ENCODE measurements at regions not wholly inside any gene's neighbourhood (a gene's known extent, or its start where the extent isn't known, plus 50 kb on each side); places are given as distances from the start of the nearest gene placed in this dataset.

DNA sequence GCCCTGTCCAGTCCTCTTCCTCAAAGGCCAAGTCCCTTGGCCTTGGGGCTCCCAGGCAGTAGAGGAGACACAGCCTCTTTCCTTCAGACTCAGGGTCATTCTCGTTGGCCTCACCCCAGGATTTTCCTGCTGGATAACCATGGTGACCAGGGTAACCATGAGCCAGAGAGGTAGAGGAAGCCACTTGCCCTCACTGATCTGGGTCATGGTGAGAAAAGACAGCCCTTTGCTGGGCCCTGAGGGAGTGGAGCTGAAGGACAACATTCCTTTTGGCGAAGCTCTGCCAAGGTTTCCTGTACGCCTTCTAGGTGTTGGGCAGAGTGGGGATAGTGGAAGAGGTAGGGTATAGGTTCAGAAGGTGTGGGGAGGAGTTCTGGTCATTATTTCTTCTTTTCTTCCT lies 53.1 kb upstream of the WNT4 start:
- DNase-seq (no peak), ATAC-seq (no peak)
- TF ChIP-seq, protein P1, sequence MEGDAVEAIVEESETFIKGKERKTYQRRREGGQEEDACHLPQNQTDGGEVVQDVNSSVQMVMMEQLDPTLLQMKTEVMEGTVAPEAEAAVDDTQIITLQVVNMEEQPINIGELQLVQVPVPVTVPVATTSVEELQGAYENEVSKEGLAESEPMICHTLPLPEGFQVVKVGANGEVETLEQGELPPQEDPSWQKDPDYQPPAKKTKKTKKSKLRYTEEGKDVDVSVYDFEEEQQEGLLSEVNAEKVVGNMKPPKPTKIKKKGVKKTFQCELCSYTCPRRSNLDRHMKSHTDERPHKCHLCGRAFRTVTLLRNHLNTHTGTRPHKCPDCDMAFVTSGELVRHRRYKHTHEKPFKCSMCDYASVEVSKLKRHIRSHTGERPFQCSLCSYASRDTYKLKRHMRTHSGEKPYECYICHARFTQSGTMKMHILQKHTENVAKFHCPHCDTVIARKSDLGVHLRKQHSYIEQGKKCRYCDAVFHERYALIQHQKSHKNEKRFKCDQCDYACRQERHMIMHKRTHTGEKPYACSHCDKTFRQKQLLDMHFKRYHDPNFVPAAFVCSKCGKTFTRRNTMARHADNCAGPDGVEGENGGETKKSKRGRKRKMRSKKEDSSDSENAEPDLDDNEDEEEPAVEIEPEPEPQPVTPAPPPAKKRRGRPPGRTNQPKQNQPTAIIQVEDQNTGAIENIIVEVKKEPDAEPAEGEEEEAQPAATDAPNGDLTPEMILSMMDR (IDR thresholded peaks at IDR 0.05) = no peak
- Histone ChIP-seq H3K4me1 (no peaks in the 10 kb centered on the region), H3K27me3 (peaks cover 0 to 30% (median 12%) of the 10 kb centered on the region in 7 donors), H3K4me3 (no peak overlapping the region), H3K27ac (no peak overlapping the region), H3K9me3 (peaks cover 0 to 5% (median 0%) of the 10 kb centered on the region in 11 donors), H3K36me3 (no peaks in the 10 kb centered on the region)
- WGBS, 2 donors = 65 to 75% methylated on average over 3 of the region's 3 CpGs
- intact Hi-C loops (cut with DNase I) = no loop called here

DNA sequence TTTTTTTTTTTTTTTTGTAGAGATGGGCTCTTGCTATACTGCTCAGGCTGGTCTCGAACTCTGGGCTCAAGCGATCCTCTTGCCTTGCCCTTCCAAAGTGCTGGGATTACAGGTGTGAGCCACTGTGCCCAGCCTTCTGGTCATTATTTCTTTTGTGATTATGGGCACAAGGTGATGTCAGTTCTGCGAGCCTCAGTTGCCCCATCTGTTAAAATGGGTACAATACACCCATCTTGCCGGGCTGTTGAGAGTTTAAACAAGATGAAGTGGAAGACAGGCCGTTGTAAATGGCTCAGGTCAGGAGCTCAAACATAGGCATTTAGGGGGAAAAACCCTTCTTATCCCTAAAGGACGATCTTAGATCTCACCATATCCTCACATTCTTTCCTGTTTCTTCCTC lies 53.7 kb upstream of the WNT4 start:
- DNase-seq = no peak
- ATAC-seq = no peak
- peaks cover 0 to 36% (median 12%) of the 10 kb centered on the region in 7 donors for H3K27me3 ChIP-seq
- no peaks in the 10 kb centered on the region for H3K4me1 ChIP-seq
- H3K27ac ChIP-seq = no peak overlapping the region
- TF ChIP-seq, protein P1 (IDR thresholded peaks at IDR 0.05) = no peak
- peaks cover 0 to 5% (median 0%) of the 10 kb centered on the region in 11 donors for H3K9me3 ChIP-seq
- 85 to 86% methylated on average over 6 of the region's 6 CpGs for WGBS, 2 donors
- no peak overlapping the region for H3K4me3 ChIP-seq
- intact Hi-C loops (cut with DNase I) = no loop called here
- no peaks in the 10 kb centered on the region for H3K36me3 ChIP-seq

DNA sequence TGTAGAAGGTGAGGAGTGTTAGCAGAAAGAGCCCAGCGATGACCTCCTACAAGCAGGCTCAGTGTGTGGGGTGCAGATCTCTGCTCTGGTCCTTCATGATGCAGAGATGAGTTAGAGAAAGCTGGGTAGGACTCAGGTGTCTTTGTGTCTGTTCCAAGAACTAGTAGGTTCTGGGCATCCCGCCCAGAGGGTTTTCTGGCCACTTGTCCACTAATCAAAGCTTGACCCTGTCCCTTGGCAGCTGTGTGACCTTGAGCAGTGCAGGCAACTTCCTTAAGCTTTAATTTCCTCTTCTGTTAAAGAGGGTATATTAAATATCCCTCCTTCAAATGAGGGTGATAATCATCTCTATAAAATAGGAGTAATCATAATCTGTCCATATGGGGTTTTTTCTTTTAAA lies 54.7 kb upstream of the WNT4 start:
- Histone ChIP-seq H3K4me1 (no peaks in the 10 kb centered on the region), H3K27me3 (peaks cover 0 to 40% (median 13%) of the 10 kb centered on the region in 7 donors), H3K4me3 (no peak overlapping the region), H3K9me3 (peaks cover 0 to 5% (median 0%) of the 10 kb centered on the region in 11 donors), H3K36me3 (no peaks in the 10 kb centered on the region), H3K27ac (no peak overlapping the region)
- intact Hi-C loops (cut with DNase I) = no loop called here
- WGBS, 2 donors = 87 to 88% methylated on average over 2 of the region's 2 CpGs
- DNase-seq (no peak), ATAC-seq (no peak)
- TF ChIP-seq, protein P1 (IDR thresholded peaks at IDR 0.05) = no peak

DNA sequence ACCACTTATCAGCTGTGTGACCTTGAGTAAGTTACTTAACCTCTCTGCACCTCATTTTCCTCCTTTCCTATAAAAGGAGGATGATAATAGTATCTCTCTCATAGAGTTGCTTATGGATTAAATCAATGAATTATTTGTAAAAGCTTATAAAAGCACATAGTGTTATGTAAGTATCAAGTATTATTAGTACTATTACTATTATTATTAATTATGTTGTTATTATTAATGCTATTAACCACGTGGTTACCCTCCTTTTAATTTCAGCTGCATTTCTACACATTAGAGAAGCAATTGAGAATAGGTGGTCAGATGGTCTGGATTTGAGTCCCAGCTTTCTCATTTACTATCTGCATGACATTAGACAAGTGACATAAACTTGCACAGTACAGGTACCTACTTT lies 58.1 kb upstream of the WNT4 start:
- no peaks in the 10 kb centered on the region for H3K36me3 ChIP-seq
- H3K9me3 ChIP-seq = peaks cover 0 to 5% (median 0%) of the 10 kb centered on the region in 11 donors
- H3K4me1 ChIP-seq = no peaks in the 10 kb centered on the region
- H3K4me3 ChIP-seq = no peak overlapping the region
- no peak overlapping the region for H3K27ac ChIP-seq
- intact Hi-C loops (cut with DNase I) = no loop called here
- ATAC-seq = no peak
- 24 to 37% methylated on average over 1 of the region's 1 CpG for WGBS, 2 donors
- no peak for DNase-seq
- H3K27me3 ChIP-seq = peaks cover 0 to 37% (median 13%) of the 10 kb centered on the region in 7 donors
- TF ChIP-seq, protein P1 (IDR thresholded peaks at IDR 0.05) = no peak
